Stimulated activated CD4-positive, alpha-beta T cell treated with anti-CD3 and anti-CD28 coated beads, Interleukin-2, amount 100 ng/mL, for 48 hours (primary cell): ENCODE measurements at regions not wholly inside any gene's neighbourhood (a gene's known extent, or its start where the extent isn't known, plus 50 kb on each side); places are given as distances from the start of the nearest gene placed in this dataset.

ENCODE experiments used
- DNase-seq, 2 donors: peaks; one replicate each; pipeline ENCODE4 v3.0.0-alpha.2; 2020

DNA sequence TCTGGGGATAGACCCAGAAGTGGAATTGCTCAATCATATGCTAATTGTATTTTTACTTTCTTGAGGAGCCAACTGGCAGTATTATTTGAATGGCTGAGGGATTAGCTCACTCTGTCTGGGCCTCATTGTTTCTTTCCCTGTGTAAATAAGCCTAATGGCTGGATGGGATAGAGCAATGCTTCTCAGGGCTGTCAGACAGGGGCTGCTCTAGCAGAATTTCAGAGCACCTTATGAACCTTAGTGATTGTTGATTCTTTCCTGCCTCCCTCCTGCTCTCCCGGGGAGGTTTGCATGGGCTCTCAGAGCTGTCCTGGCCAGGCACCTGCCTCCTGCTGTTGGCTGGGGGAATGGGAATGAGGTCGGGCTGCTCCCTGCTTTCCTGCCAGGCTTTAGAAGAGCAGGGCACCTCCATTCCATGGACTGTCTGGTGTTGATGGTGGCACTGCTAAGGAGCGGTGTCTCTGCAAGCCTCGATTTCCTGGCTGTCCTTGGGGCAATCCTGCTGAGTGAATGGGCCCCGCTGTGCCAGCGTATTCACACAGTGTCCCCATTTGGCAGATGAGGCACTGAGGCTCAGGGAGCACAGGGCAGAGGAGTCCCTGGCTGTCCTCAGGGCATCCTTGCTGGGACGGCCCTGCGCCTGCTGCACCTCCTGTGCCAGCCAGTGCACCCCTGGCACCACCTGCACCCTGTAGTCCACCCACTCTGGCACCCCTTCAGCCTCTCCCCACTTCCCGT lies 468.2 kb upstream of the HS6ST1 start:
- DNase-seq: no peak

- DNase-seq: no peak
These were observed 468.9 kb upstream of the HS6ST1 start for GRCh38 chr2:128787616-128788015.

GRCh38 chr2:128788636-128789220 lies 470.1 kb upstream of the HS6ST1 start:
- DNase-seq: no peak

- DNase-seq: no peak
These were observed 470.6 kb upstream of the HS6ST1 start for GRCh38 chr2:128789221-128789620.

DNA sequence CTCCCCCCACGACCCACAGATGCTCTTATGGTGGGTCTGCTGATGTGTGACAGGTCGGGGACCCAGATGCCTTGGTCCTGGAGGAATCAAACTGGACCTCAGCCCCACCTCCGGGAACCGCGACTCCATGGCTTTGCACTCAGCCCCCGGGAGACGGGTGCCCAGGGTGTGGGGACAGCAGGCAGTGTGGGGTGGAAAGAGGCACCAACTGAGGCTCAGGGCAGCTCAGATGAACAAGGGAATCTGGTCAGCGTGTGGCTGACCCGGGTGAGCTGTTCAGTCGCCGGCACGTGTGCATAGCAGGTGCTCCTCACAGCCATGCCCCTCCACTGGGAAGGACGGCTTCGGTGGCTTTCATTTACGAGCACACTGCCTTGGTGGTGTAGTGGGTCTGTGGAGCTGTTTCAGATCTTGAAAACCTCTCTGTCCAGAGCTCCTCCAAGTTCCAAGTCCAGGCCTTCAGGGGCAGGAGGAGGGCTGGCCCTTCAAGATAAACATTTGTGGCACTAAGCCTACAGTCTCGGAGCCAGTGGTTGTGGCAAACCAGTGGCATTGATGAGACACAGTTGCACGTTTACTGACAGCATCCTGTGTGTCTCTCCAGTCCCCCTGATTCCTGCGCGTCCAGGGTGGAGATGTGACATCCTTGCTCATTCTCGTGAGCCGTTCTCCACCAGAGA lies 471.2 kb upstream of the HS6ST1 start:
- no peak for DNase-seq

DNA sequence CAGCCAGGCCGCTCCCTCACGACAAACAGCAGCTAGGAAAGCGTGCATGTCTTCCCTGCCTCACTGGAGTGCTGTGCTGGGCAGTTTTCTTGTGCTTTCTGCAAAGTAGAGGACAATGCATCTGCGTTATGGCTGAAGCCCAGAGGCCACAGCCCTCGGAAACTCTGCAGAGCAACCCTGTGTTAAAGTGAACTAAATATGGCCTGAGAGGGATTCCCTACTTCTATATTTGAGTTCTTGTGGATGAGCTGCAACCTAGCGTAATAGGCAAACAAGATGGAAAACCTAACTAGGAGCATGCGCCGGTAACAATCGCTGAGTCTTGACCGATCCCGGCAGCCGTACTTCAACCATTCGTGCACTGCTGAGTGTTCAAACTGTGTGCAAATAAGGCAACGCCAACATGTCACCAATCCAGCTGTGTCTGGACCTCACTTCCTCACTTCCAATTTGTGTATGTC lies 471.9 kb upstream of the HS6ST1 start:
- DNase-seq: no peak

DNA sequence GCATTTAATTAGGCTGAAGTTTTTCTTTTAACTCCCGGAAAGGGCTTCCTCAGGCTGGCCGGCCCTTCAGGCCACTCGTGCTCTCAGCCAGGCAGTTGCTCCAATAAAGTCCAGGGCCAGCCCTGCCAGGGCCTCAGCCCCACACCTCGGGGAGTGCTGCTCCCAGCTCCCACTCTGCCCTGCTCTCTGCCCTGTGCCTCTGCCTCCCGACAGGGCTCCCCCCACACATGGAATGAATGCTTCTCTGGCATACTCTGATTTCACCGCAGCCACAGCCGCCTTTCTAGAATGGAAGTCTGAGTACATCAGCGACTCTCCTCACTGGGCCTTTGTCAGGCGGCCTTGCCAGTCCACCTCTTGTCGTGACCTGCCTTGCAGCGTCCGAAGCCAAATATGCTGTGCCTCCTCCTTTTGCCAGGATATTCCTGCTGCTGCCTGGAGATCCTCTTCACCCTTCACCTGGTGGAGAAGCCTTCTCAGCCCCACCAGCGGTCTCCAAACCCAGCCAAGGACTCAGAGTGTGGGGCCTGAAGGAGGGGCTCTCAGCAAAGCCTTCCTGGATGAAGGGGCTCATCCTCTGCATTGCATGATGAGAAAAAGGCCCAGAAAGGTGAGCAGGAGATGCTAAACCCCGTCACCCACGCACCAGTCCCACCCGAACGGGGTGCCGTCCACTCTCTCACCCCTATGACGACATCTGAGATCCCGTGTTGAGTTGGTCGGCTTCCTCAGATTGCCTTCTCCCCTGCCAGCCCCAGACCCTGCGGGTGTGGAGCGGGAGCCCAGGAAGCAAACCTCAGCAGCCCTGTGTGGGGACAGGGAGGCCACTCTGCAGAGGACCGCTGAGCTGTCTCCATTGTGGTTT lies 472.7 kb upstream of the HS6ST1 start:
- DNase-seq: no peak

DNA sequence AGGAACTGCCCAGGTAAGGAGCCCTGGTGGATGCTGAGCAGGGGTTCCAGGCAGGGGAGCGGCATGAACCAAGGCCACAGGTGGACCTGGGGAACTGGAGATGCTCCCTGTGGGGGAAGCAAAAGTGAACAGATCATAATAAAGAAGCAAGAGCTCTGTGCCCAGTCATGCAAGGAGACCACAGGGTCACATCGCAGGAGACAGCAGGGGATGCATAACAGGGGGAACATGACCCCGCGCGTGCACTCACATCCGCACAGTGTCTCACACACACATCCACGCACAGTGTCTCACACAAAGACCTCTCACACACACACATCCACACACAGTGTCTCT lies 473.3 kb upstream of the HS6ST1 start:
- no peak for DNase-seq

GRCh38 chr2:128792476-128793054 lies 473.9 kb upstream of the HS6ST1 start:
- DNase-seq: no peak

GRCh38 chr2:128793404-128793803 lies 474.7 kb upstream of the HS6ST1 start:
- DNase-seq: no peak

DNA sequence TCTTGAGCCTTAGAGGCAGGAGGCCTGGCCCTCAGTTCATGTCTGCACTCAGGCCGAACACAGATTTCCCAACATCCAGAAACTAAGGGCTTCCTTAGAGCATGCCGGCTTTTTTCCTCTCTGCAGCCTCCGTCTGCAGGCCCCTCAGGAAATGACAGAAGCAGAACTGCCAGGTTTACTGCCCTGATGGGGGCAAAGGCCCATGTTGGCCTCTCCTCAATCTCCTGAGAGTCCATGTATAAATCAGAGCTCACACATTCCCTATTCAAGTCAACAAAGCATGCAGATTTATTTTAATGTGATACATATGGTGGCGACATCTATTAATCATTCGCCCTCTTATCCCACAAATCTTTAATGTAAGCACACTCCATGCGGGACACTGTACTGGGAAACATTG lies 475.6 kb upstream of the HS6ST1 start:
- DNase-seq: no peak

DNA sequence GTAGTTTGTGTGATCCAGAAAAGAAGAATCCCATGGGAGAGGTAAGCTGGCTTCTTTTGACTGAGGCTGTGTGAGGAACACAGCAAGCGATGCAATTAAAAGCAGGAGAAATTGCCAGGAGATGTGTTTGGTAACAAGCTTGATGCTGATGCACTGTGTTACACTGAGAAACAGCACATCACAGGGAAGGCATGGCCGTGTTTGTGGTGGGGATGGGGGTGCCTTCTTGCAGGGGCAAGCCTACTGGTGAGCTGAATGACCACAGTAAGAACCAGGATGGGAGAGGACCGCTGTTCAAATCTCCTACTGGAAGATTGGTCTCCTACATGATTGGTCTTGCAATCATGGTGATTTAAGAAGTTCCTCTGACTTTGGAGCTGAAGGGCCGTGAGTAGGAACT lies 477.7 kb upstream of the HS6ST1 start:
- no peak for DNase-seq

DNA sequence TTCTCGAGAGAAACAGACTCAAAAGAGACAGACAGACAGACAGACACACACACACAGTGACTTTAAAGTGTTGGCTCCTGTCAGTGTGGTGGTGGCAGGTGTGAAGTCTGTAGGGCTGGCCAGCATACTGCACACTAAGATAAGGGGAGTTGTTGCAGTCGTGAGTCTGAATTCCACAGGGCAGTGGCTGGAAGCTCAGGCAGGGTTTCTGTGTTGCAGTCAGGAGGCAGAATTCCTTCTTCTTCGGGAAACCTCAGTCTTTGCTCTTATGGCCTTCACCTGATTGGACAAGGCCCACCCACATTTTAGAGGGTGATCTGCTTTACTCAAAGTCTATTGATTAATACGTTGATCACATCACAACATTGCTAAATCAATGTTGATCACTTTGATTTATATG lies 478.4 kb upstream of the HS6ST1 start:
- no peak for DNase-seq

DNA sequence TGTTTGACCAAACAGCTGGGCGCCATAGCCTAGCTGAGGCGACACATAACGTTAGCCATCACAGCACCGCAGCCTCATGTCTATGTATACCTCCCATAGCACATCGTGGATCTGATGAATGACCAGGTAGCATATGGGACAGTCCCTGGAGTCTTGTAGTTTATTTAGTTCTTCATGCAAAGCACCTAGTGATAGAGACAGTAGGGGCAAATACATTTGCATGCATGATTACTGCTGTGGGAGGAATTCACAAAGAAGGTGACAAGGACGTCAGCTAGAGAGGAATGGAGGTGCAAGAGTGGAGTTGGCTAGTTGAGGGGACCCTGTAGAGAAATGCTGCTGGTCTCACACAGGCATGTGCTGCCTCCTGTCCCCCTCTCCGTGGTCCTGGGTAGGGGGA lies 478.9 kb upstream of the HS6ST1 start:
- DNase-seq: no peak

- DNase-seq: no peak
These were observed 479.3 kb upstream of the HS6ST1 start for GRCh38 chr2:128797937-128798336.

GRCh38 chr2:128798502-128799283 lies 480.0 kb upstream of the HS6ST1 start:
- no peak for DNase-seq

DNA sequence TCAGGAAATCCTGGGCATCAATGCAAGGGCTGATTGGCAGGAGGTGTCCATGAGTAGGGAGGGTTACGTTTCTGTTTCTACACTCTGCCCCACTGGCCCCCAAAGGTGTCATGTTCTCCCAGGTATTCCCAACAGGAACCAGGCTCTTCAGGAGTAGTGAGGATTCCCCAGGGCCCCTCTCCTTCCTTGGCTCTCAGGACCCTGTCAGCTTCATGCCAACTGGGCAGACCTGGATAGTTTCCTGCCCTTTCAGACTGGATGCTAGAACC lies 480.6 kb upstream of the HS6ST1 start:
- no peak for DNase-seq

DNA sequence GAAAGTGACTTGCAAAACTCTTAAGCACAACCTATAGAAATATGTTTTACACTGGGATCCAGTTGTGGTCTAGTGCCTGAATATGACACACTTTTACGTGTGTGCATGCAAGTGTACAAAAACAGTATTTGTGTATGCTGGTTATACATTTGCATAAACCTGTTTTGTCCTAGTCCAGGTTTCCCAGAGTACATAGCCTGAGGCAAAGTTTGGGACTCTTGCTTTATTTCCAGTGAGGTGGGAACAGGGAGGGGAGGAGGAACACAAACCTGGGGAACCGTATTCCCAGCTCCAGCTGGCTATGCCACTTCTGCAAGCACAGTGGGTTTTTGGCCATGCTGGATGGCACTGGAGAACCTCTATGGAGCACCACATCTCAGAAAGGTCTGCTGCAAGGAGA lies 481.1 kb upstream of the HS6ST1 start:
- no peak for DNase-seq

- no peak for DNase-seq
These were observed 482.9 kb upstream of the HS6ST1 start for GRCh38 chr2:128801576-128801975.

- DNase-seq: no peak
These were observed 484.6 kb upstream of the HS6ST1 start for GRCh38 chr2:128803222-128803621.

DNA sequence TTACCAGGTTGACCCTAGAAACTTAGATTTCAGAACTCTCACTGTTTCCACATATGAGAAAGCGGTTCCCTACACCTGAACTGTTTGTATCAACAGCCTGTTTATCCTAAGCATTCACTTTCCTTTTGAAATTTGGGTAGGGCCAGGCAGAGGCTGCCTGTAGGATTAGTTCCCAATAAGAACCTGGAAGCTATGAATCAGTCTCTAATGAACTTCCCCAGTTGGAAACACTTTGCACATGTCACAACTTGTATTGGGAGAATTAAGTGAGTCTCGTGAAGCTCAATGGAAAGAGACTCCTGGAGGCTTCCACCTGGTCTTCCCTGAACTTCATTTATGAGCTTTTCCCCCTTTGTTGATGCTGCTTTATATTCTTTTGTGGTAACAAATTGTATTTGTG lies 486.6 kb upstream of the HS6ST1 start:
- no peak for DNase-seq

DNA sequence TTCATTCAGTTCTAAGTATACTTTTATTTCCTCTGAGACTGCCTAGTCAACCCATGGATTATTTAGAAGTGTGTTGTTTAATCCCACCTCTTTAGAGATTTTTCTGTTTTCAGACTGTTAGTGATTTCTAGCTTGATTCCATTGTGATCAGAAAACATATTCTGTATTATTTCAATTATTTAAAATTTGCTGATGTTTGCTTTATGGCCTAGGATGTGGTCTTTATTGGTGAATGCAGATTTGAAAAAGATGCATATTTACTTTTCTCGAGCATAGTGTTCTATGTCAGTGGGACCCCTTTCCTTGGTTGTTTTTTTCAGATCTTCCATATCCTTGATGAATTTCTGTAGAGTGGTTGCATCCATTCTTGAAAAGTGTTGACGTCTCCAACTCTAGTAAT lies 487.2 kb upstream of the HS6ST1 start:
- no peak for DNase-seq

- DNase-seq: no peak
These were observed 488.6 kb upstream of the HS6ST1 start for GRCh38 chr2:128807317-128807716.
